ENCODE measurements at regions not wholly inside any gene's neighbourhood (a gene's known extent, or its start where the extent isn't known, plus 50 kb on each side); places are given as distances from the start of the nearest gene placed in this dataset.

GRCh38 chr4:188511431-188511830, 372.2 kb downstream of the TRIML1 start:
- no peak for TF ChIP-seq CTCF (IDR thresholded peaks at IDR 0.05; ENCODE audit: low read depth, low read length)
- TF ChIP-seq EZH2phosphoT487 (IDR thresholded peaks at IDR 0.05; ENCODE audit: low read depth): no peak
